Neuronal stem cell (in vitro differentiated cells): ENCODE measurements at regions not wholly inside any gene's neighbourhood (a gene's known extent, or its start where the extent isn't known, plus 50 kb on each side); places are given as distances from the start of the nearest gene placed in this dataset.

Source experiments
- DNase-seq: peaks from one replicate; pipeline ENCODE4 v3.0.0-alpha.2; 2013; ENCODE audit warnings: low spot score
- H2AFZ ChIP-seq: one replicate; pipeline ENCODE4 v1.6.1; 2013; ENCODE audit warnings: mild to moderate bottlenecking, low read length, inconsistent platforms
- H2AK5ac ChIP-seq: 2 replicates; pipeline ENCODE4 v1.6.1; 2013; ENCODE audit warnings: low read depth, mild to moderate bottlenecking, inconsistent platforms, low read length, moderate library complexity, mixed read lengths
- H2BK120ac ChIP-seq: 2 replicates; pipeline ENCODE4 v1.6.1; 2013; ENCODE audit warnings: low read depth, mild to moderate bottlenecking, inconsistent platforms, low read length, moderate library complexity, mixed read lengths
- H2BK12ac ChIP-seq: one replicate; pipeline ENCODE4 v1.6.1; 2013; ENCODE audit warnings: low read length, inconsistent platforms
- H2BK15ac ChIP-seq: 2 replicates; pipeline ENCODE4 v1.6.1; 2013; ENCODE audit warnings: mild to moderate bottlenecking, low read length, inconsistent platforms, mixed read lengths
- H2BK5ac ChIP-seq: one replicate; pipeline ENCODE4 v1.6.1; 2013; ENCODE audit warnings: inconsistent platforms, mild to moderate bottlenecking, low read length, moderate library complexity
- H3K14ac ChIP-seq: one replicate; pipeline ENCODE4 v1.6.1; 2013; ENCODE audit warnings: low read length, inconsistent platforms
- H3K18ac ChIP-seq: 2 replicates; pipeline ENCODE4 v1.6.1; 2013; ENCODE audit warnings: low read length, inconsistent platforms
- H3K23ac ChIP-seq: 2 replicates; pipeline ENCODE4 v1.6.1; 2013; ENCODE audit warnings: low read depth, mild to moderate bottlenecking, mixed read lengths, low read length, inconsistent platforms; ENCODE audit not compliant: poor library complexity
- H3K27ac ChIP-seq: replicated peaks from 3 replicates; pipeline ENCODE4 v1.5.1; 2013; ENCODE audit warnings: low read length, inconsistent platforms
- H3K27me3 ChIP-seq, 3 experiments: 2 replicates each; pipeline ENCODE4 v1.6.1; 2013; ENCODE audit warnings: low read length in 3 of 3, mild to moderate bottlenecking in 2 of 3, inconsistent platforms in 1 of 3, low read depth in 1 of 3, mixed read lengths in 1 of 3, moderate library complexity in 1 of 3; ENCODE audit not compliant: control insufficient read depth in 3 of 3, insufficient read depth in 3 of 3
- H3K36me3 ChIP-seq, 2 donors: replicated peaks in 1 of 2; 2 replicates each; pipeline ENCODE4 v1.6.1; 2013; ENCODE audit warnings: low read length in 2 of 2; ENCODE audit not compliant: control insufficient read depth in 2 of 2, insufficient read depth in 2 of 2
- H3K4ac ChIP-seq: 2 replicates; pipeline ENCODE4 v1.6.1; 2013; ENCODE audit warnings: inconsistent platforms, mild to moderate bottlenecking, low read length, moderate library complexity
- H3K4me1 ChIP-seq, 2 donors: 1 replicate in 1 of 2; 2 replicates in 1 of 2; pipeline ENCODE4 v1.6.1; 2013; ENCODE audit warnings: low read length in 2 of 2, low read depth in 1 of 2; ENCODE audit not compliant: control insufficient read depth in 2 of 2, insufficient read depth in 1 of 2
- H3K4me2 ChIP-seq: one replicate; pipeline ENCODE4 v1.6.1; 2013; ENCODE audit warnings: mild to moderate bottlenecking, low read length, inconsistent platforms; ENCODE audit not compliant: insufficient read depth, poor library complexity, severe bottlenecking
- H3K4me3 ChIP-seq, 2 donors: 2 replicates each; pipeline ENCODE4 v1.5.1; 2013; ENCODE audit warnings: low read length in 2 of 2, mild to moderate bottlenecking in 2 of 2, inconsistent platforms in 1 of 2, moderate library complexity in 1 of 2
- H3K79me1 ChIP-seq: one replicate; pipeline ENCODE4 v1.6.1; 2013; ENCODE audit warnings: low read depth, mild to moderate bottlenecking, inconsistent platforms, low read length, moderate library complexity
- H3K9ac ChIP-seq: one replicate; pipeline ENCODE4 v1.6.1; 2013; ENCODE audit warnings: mild to moderate bottlenecking, low read depth, low read length, inconsistent platforms; ENCODE audit not compliant: poor library complexity
- H3K9me3 ChIP-seq, 2 donors: replicated peaks in 1 of 2; 2 replicates each; pipeline versions ENCODE3 to v1.6.1; 2013; ENCODE audit warnings: low read length in 2 of 2, mild to moderate bottlenecking in 2 of 2, inconsistent platforms in 1 of 2, low read depth in 1 of 2, mixed read lengths in 1 of 2, moderate library complexity in 1 of 2; ENCODE audit not compliant: control insufficient read depth in 2 of 2, insufficient read depth in 1 of 2
- H4K8ac ChIP-seq: one replicate; pipeline ENCODE4 v1.6.1; 2013; ENCODE audit warnings: low read depth, mild to moderate bottlenecking, inconsistent platforms, low read length, moderate library complexity
- H4K91ac ChIP-seq: one replicate; pipeline ENCODE4 v1.6.1; 2013; ENCODE audit warnings: low read length, low read depth, mild to moderate bottlenecking, inconsistent platforms; ENCODE audit not compliant: poor library complexity
- WGBS, 2 donors: extraction: QIAGEN DNeasy Blood & Tissue Kit; methylation state at CpG; one replicate each; pipeline ENCODE4 v1.1.7; 2013; ENCODE audit warnings: missing lambda C conversion rate in 2 of 2, mixed read lengths in 1 of 2; ENCODE audit not compliant: insufficient read length in 2 of 2, insufficient replicate concordance in 1 of 2; ENCODE audit errors: extremely low coverage in 2 of 2; 5-methylcytosine and 5-hydroxymethylcytosine counted together

DNA sequence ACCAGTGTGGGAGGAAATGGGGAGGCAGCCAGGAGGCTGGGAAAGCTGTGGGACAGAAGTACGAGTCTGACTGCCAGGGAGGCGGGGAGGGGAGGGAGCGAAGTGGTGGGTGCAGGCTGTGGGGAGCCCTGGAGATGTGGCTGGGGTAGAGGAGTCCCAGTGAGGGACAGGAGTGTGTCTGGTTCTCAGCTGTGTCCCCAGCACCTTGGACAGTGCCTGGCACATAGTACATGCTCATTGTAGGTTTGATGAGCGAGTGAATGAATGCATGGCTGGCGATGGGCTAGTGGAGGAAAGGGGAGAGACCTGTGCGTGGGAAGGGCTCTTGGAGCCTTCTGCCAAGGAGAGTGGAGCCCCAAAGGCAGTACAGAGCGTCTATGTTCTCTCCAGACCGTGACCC is 104.1 kb downstream of the SIK1 start:
- no peak overlapping the region for H2BK12ac ChIP-seq
- H3K27ac ChIP-seq = no peak overlapping the region
- no peak overlapping the region for H3K9ac ChIP-seq
- peak overlapping the region; percentile 68 for H3K18ac ChIP-seq
- H3K23ac ChIP-seq = peak overlapping the region; percentile 76
- no peak for DNase-seq
- WGBS, 2 donors = no CpG with 5 or more reads among the region's 8 CpGs
- H4K91ac ChIP-seq = no peak overlapping the region
- H3K4me2 ChIP-seq = no peak overlapping the region
- H3K14ac ChIP-seq = no peak overlapping the region
- H3K79me1 ChIP-seq = peaks cover 1% of the 10 kb centered on the region
- no peak overlapping the region for H2BK120ac ChIP-seq
- no peak overlapping the region for H3K4me3 ChIP-seq
- H2AK5ac ChIP-seq = no peak overlapping the region
- no peak overlapping the region for H2AFZ ChIP-seq
- H4K8ac ChIP-seq = no peak overlapping the region
- peaks cover 5 to 7% of the 10 kb centered on the region in 2 donors for H3K9me3 ChIP-seq
- H2BK15ac ChIP-seq = no peak overlapping the region
- H3K4me1 ChIP-seq = peaks cover 11 to 20% of the 10 kb centered on the region in 2 donors
- no peak overlapping the region for H3K4ac ChIP-seq
- H2BK5ac ChIP-seq = no peak overlapping the region
- H3K36me3 ChIP-seq = no peaks in the 10 kb centered on the region
- peaks cover 0 to 3% (median 0%) of the 10 kb centered on the region in 3 experiments for H3K27me3 ChIP-seq

- no peak for DNase-seq
- no CpG with 5 or more reads among the region's 17 CpGs for WGBS, 2 donors
Measured at GRCh38 chr21:43322311-43322710, 104.6 kb downstream of the SIK1 start.

DNA sequence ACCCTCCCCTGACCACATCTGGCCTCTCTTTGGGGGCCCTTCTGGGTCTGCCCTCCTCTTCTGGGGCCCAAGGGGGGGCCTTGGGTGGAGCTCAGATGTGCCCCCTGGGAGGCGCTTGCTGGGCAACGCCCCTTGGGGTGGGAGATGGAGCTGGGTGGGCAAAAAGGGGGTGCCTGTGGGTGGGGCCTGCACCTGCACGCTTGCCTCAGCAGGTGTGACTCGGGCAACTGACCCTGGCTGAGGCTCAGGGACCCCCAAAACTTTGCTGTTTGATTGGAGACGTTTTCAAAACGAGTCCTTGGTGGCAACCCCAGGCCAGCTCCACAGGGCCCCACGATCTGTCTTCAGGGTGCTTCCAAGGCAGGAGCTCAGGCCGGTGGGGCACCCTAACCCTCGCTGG is 105.3 kb downstream of the SIK1 start:
- Histone ChIP-seq H2BK120ac (no peak overlapping the region), H2AK5ac (no peak overlapping the region), H3K9ac (no peak overlapping the region), H2AFZ (no peak overlapping the region), H3K9me3 (peaks cover 7 to 13% of the 10 kb centered on the region in 2 donors), H3K79me1 (peaks cover 1% of the 10 kb centered on the region), H3K18ac (no peak overlapping the region), H3K4ac (no peak overlapping the region), H3K27ac (no peak overlapping the region), H3K14ac (no peak overlapping the region), H3K4me2 (no peak overlapping the region), H3K4me1 (peaks cover 8 to 15% of the 10 kb centered on the region in 2 donors), H3K36me3 (no peaks in the 10 kb centered on the region), H4K8ac (no peak overlapping the region), H4K91ac (no peak overlapping the region), H2BK5ac (no peak overlapping the region), H3K27me3 (peaks cover 0 to 3% (median 0%) of the 10 kb centered on the region in 3 experiments), H2BK15ac (no peak overlapping the region), H2BK12ac (no peak overlapping the region), H3K4me3 (no peak overlapping the region), H3K23ac (no peak overlapping the region)
- DNase-seq = no peak
- WGBS, 2 donors = no CpG with 5 or more reads among the region's 9 CpGs

More at GRCh38 chr21:43322311-43322710, 104.6 kb downstream of the SIK1 start:
- H3K36me3 ChIP-seq = no peaks in the 10 kb centered on the region
- no peak overlapping the region for H2BK15ac ChIP-seq
- H3K27me3 ChIP-seq = peaks cover 0 to 3% (median 0%) of the 10 kb centered on the region in 3 experiments
- no peak overlapping the region for H3K4me3 ChIP-seq
- H3K4ac ChIP-seq = no peak overlapping the region
- H3K14ac ChIP-seq = no peak overlapping the region
- no peak overlapping the region for H3K4me2 ChIP-seq
- no peak overlapping the region for H3K23ac ChIP-seq
- H3K9me3 ChIP-seq = peaks cover 7 to 10% of the 10 kb centered on the region in 2 donors
- H4K91ac ChIP-seq = no peak overlapping the region
- peak overlapping the region; percentile 13 for H3K9ac ChIP-seq
- no peak overlapping the region for H2BK5ac ChIP-seq
- H2BK120ac ChIP-seq = no peak overlapping the region
- H3K18ac ChIP-seq = peak overlapping the region; percentile 68
- no peak overlapping the region for H3K27ac ChIP-seq
- peaks cover 11 to 20% of the 10 kb centered on the region in 2 donors for H3K4me1 ChIP-seq
- H2BK12ac ChIP-seq = no peak overlapping the region
- H2AK5ac ChIP-seq = peak overlapping the region; percentile 14
- no peak overlapping the region for H2AFZ ChIP-seq
- H3K79me1 ChIP-seq = peaks cover 1% of the 10 kb centered on the region
- H4K8ac ChIP-seq = no peak overlapping the region

DNA sequence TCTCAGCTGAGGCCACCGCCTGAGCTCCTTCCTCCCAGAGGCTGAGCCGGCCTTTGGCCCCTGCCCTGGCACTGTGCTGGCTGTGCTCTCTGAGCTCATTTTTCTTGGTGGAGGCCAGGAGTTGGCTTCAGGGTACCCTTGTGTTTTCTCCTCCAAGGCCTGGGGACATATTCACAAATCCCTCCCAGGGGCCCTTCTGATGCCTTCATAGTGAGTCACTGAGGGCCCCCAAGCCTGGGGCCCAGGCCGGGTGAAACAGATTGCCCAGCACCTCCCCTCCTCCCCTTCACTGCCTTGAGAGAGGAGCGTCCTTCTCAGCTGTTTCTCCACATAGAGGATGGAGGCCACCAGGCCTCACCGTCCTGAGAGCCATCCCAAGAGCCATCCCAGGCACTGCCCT is 105.8 kb downstream of the SIK1 start:
- Histone ChIP-seq H2BK120ac (no peak overlapping the region), H3K79me1 (peaks cover 1% of the 10 kb centered on the region), H3K9me3 (peaks cover 7 to 13% of the 10 kb centered on the region in 2 donors)

More for the DNA sequence above, 105.8 kb downstream of the SIK1 start:
- Histone ChIP-seq H3K36me3 (no peaks in the 10 kb centered on the region), H2AFZ (no peak overlapping the region), H2AK5ac (no peak overlapping the region), H2BK12ac (no peak overlapping the region), H2BK5ac (no peak overlapping the region), H3K18ac (peak overlapping the region; percentile 83), H3K9ac (no peak overlapping the region), H3K4me2 (no peak overlapping the region), H4K91ac (no peak overlapping the region), H3K14ac (no peak overlapping the region), H3K27ac (no peak overlapping the region), H3K4me1 (peaks cover 8 to 15% of the 10 kb centered on the region in 2 donors), H4K8ac (no peak overlapping the region), H3K27me3 (peaks cover 0 to 3% (median 0%) of the 10 kb centered on the region in 3 experiments), H2BK15ac (no peak overlapping the region), H3K4ac (no peak overlapping the region), H3K23ac (no peak overlapping the region), H3K4me3 (no peak overlapping the region)
- no CpG with 5 or more reads among the region's 5 CpGs for WGBS, 2 donors
- no peak for DNase-seq
